GM12878 (cell line): ENCODE measurements at regions not wholly inside any gene's neighbourhood (a gene's known extent, or its start where the extent isn't known, plus 50 kb on each side); places are given as distances from the start of the nearest gene placed in this dataset.

Experiments
- ATAC-seq: fragments of 200-7000 bp; cut with Tn5 transposase; 3 replicates; pipeline ENCODE4 v1.9.1; 2020; ENCODE audit warnings: mild to moderate bottlenecking, moderate library complexity
- BruUV-seq: library from RNA; stranded (reverse); fragments of 400-500 nt; replicated peaks from 2 replicates; lab custom pipeline; 2021; lab: Mats Ljungman, UMichigan
- CTCF ChIA-PET: fragments of 300-600 bp; sonication (Branson Sonifier 250); formaldehyde crosslinking; extraction: SDS; loops from one replicate; lab custom pipeline; 2021; ENCODE audit warnings: inconsistent platforms; lab: Yijun Ruan, JAX
- POLR2A ChIA-PET: fragments of 350-600 bp; formaldehyde crosslinking; extraction: SDS; loops from one replicate; lab custom pipeline; 2021; ENCODE audit warnings: inconsistent platforms; lab: Charles Lee
- RAD21 ChIA-PET: fragments of 300-600 bp; sonication (Branson Sonifier 250); formaldehyde crosslinking; loops from one replicate; lab custom pipeline; 2023; ENCODE audit warnings: antibody characterized with exemption; ENCODE audit not compliant: unreplicated experiment; lab: Charles Lee
- SMC1A ChIA-PET: fragments of 300-600 bp; sonication (Branson Sonifier 250); formaldehyde crosslinking; loops from one replicate; lab custom pipeline; 2023; ENCODE audit not compliant: unreplicated experiment, uncharacterized antibody; lab: Charles Lee
- DNase-seq: peaks from one replicate; pipeline ENCODE4 v3.0.0-alpha.2; 2011; ENCODE audit warnings: low read depth, low spot score
- FAIRE-seq: peaks from 3 replicates; lab custom pipeline; 2011; peaks lifted over from hg19 to GRCh38; lab: Jason Lieb, UNC
- H2AFZ ChIP-seq: 2 replicates; pipeline ENCODE4 v1.6.0; 2011; ENCODE audit warnings: low read depth, low read length, control low read depth; ENCODE audit not compliant: control insufficient read depth
- H3K27ac ChIP-seq: 2 replicates; pipeline ENCODE4 v1.5.1; 2011; ENCODE audit warnings: control low read depth; ENCODE audit not compliant: control insufficient read depth, insufficient read depth
- H3K27me3 ChIP-seq, 2 experiments: replicated peaks in 1 of 2; 2 replicates each; pipeline versions ENCODE4 v1.6.0 to v1.6.1; 2011; ENCODE audit warnings: low read length in 1 of 2; ENCODE audit not compliant: control insufficient read depth in 2 of 2, insufficient read depth in 2 of 2
- H3K36me3 ChIP-seq, 2 experiments: 2 replicates each; pipeline ENCODE4 v1.5.1; 2011; ENCODE audit warnings: low read length in 1 of 2; ENCODE audit not compliant: control insufficient read depth in 2 of 2, insufficient read depth in 2 of 2
- H3K4me1 ChIP-seq: 2 replicates; pipeline ENCODE4 v1.6.1; 2011; ENCODE audit warnings: mild to moderate bottlenecking, low read length, moderate library complexity, mixed read lengths; ENCODE audit not compliant: control insufficient read depth, insufficient read depth
- H3K4me2 ChIP-seq: 2 replicates; pipeline ENCODE4 v1.6.0; 2011; ENCODE audit warnings: control low read depth; ENCODE audit not compliant: control insufficient read depth, insufficient read depth
- H3K4me3 ChIP-seq: fragments of 200-600 bp; sonication (generic); 2 replicates; pipeline ENCODE4 v1.5.1; 2016
- H3K79me2 ChIP-seq: 2 replicates; pipeline ENCODE4 v1.6.0; 2011; ENCODE audit warnings: low read length; ENCODE audit not compliant: control insufficient read depth, insufficient read depth
- H3K9ac ChIP-seq: 2 replicates; pipeline ENCODE4 v1.8.0; 2011; ENCODE audit warnings: low read length, control low read depth, mixed read lengths; ENCODE audit not compliant: control insufficient read depth, insufficient read depth
- H3K9me3 ChIP-seq: replicated peaks from 3 replicates; pipeline ENCODE4 v1.5.1; 2011; ENCODE audit warnings: mild to moderate bottlenecking, low read length; ENCODE audit not compliant: control insufficient read depth, insufficient read depth
- H4K20me1 ChIP-seq: 2 replicates; pipeline ENCODE4 v1.6.0; 2011; ENCODE audit not compliant: control insufficient read depth, insufficient read depth
- ATF2 ChIP-seq: IDR thresholded peaks from 2 replicates; pipeline ENCODE4 v1.6.1; 2012; ENCODE audit warnings: low read length, inconsistent platforms
- CHD4 ChIP-seq: fragments of 200-600 bp; sonication (generic); IDR thresholded peaks from 2 replicates; pipeline ENCODE4 v1.6.1; 2016; ENCODE audit warnings: mild to moderate bottlenecking
- CREM ChIP-seq: IDR thresholded peaks from 2 replicates; pipeline ENCODE4 v1.6.1; 2014; ENCODE audit warnings: antibody characterized with exemption, low read depth
- FOXM1 ChIP-seq: IDR thresholded peaks from 2 replicates; pipeline ENCODE4 v1.6.1; 2012; ENCODE audit warnings: low read depth, mild to moderate bottlenecking, inconsistent platforms, low read length, moderate library complexity
- IKZF1 ChIP-seq: fragments of 450-650 bp; conservative IDR thresholded peaks from 2 replicates; pipeline ENCODE4 v1.6.1; 2017; ENCODE audit warnings: antibody characterized with exemption, mild to moderate bottlenecking
- IRF4 ChIP-seq: IDR thresholded peaks from 2 replicates; pipeline ENCODE4 v1.6.1; 2011; ENCODE audit warnings: low read depth, low read length
- MEF2B ChIP-seq: fragments of 450-650 bp; IDR thresholded peaks from 2 replicates; pipeline ENCODE4 v1.6.1; 2018; ENCODE audit warnings: mild to moderate bottlenecking, moderate library complexity; ENCODE audit not compliant: partially characterized antibody, poor library complexity, severe bottlenecking
- RAD51 ChIP-seq: fragments of 450-650 bp; IDR thresholded peaks from 2 replicates; pipeline ENCODE4 v1.6.1; 2016; ENCODE audit warnings: moderate library complexity, mild to moderate bottlenecking, inconsistent platforms
- RBBP5 ChIP-seq: fragments of 200-600 bp; sonication (generic); conservative IDR thresholded peaks from 2 replicates; pipeline ENCODE4 v1.6.1; 2016
- RELB ChIP-seq: fragments of 450-650 bp; IDR thresholded peaks from 2 replicates; pipeline ENCODE4 v1.6.1; 2017; ENCODE audit warnings: low read depth, mild to moderate bottlenecking, moderate library complexity
- RUNX3 ChIP-seq: IDR thresholded peaks from 2 replicates; pipeline ENCODE4 v1.6.1; 2012; ENCODE audit warnings: low read length, inconsistent platforms
- SREBF2 ChIP-seq: IDR thresholded peaks from 2 replicates; pipeline ENCODE4 v1.6.1; 2012; ENCODE audit warnings: mild to moderate bottlenecking, low read length
- SRF ChIP-seq, 2 experiments: IDR thresholded peaks; 2 replicates each; pipeline ENCODE4 v1.6.1; 2011; ENCODE audit warnings: low read depth in 2 of 2, low read length in 2 of 2, mild to moderate bottlenecking in 1 of 2, moderate library complexity in 1 of 2
- TBL1XR1 ChIP-seq: IDR thresholded peaks from 2 replicates; pipeline ENCODE4 v1.6.1; 2012; ENCODE audit warnings: low read depth, low read length, improper control_type of control experiment
- WGBS: methylation state at CpG from one replicate; pipeline ENCODE4 v1.1.6; 2016; ENCODE audit warnings: low lambda C conversion rate; ENCODE audit not compliant: insufficient replicate concordance, insufficient coverage; ENCODE audit errors: missing lambda C conversion rate; 5-methylcytosine and 5-hydroxymethylcytosine counted together
- in situ Hi-C: fragments of 300-500 bp; cut with MboI; formaldehyde crosslinking; loops from 9 replicates; pipeline ENCODE4 v1.14.3; 2018; ENCODE audit warnings: mixed read lengths
- intact Hi-C: fragments of 100-400 bp; cut with micrococcal nuclease; formaldehyde crosslinking; loops from one replicate; pipeline ENCODE4 v1.14.2; 2022; ENCODE audit not compliant: unreplicated experiment

GRCh38 chr11:71140206-71140919, 112.0 kb downstream of the SHANK2 start (continued):
- no peak for TF ChIP-seq SRF (IDR thresholded peaks at IDR 0.05; ENCODE audit: low read depth in 2 of 2, low read length in 2 of 2)
- no peak for TF ChIP-seq RBBP5
- no peak for TF ChIP-seq RELB
- no peak for TF ChIP-seq RAD51
- TF ChIP-seq CHD4 = no peak
- TF ChIP-seq IKZF1 = no peak
- no peak for TF ChIP-seq FOXM1

- Histone ChIP-seq H3K4me1 (no peaks in the 10 kb centered on the region), H3K79me2 (no peaks in the 10 kb centered on the region), H3K4me3 (no peak overlapping the region), H3K27ac (no peak overlapping the region), H3K27me3 (no peaks in the 10 kb centered on the region), H3K9ac (no peak overlapping the region), H3K9me3 (no peaks in the 10 kb centered on the region), H3K36me3 (no peaks in the 10 kb centered on the region), H4K20me1 (no peaks in the 10 kb centered on the region), H3K4me2 (no peak overlapping the region), H2AFZ (no peak overlapping the region)
- DNase-seq (no peak), FAIRE-seq (no peak), ATAC-seq (no peak)
- CTCF ChIA-PET = no interaction called here
- WGBS = 16% methylated on average over 16 of the region's 16 CpGs
- in situ Hi-C loops = no loop called here
- RAD21 ChIA-PET = no interaction called here
- TF ChIP-seq SREBF2 (no peak), IRF4 (no peak), ATF2 (no peak), CREM (no peak), RUNX3 (no peak), TBL1XR1 (no peak), MEF2B (peak; percentile 65)
- POLR2A ChIA-PET = no interaction called here
- intact Hi-C loops = no loop called here
- BruUV-seq = no TSS peak
- SMC1A ChIA-PET = no interaction called here
Observed at GRCh38 chr11:71139516-71140205, 112.7 kb downstream of the SHANK2 start.
